Endothelial cell of umbilical vein (primary cell): ENCODE measurements at regions not wholly inside any gene's neighbourhood (a gene's known extent, or its start where the extent isn't known, plus 50 kb on each side); places are given as distances from the start of the nearest gene placed in this dataset.

Experiments used
- BruUV-seq: library from RNA; stranded (reverse); fragments of 400-500 nt; replicated peaks from 2 replicates; lab custom pipeline; 2021; lab: Mats Ljungman, UMichigan
- CTCF ChIA-PET: fragments of 300-600, 350-600 bp; sonication (Branson Sonifier 250); formaldehyde crosslinking; loops from one replicate; lab custom pipeline; 2021; ENCODE audit warnings: antibody characterized with exemption, inconsistent platforms; lab: Charles Lee
- POLR2A ChIA-PET: fragments of 300-600, 350-600 bp; sonication (Branson Sonifier 250); formaldehyde crosslinking; loops from one replicate; lab custom pipeline; 2021; ENCODE audit warnings: antibody characterized with exemption, inconsistent platforms; lab: Charles Lee
- DNase-seq: peaks from one replicate; pipeline ENCODE4 v3.0.0-alpha.2; 2011; ENCODE audit warnings: low read depth, low spot score
- FAIRE-seq: peaks from 2 replicates; lab custom pipeline; 2011; peaks lifted over from hg19 to GRCh38; lab: Jason Lieb, UNC
- H2AFZ ChIP-seq: 2 replicates; pipeline ENCODE4 v1.6.0; 2012; ENCODE audit warnings: low read depth, low read length, control low read depth, inconsistent platforms
- H3K27ac ChIP-seq: 2 replicates; pipeline ENCODE4 v1.5.1; 2011; ENCODE audit warnings: low read depth, mild to moderate bottlenecking, control low read depth, low read length, moderate library complexity; ENCODE audit not compliant: insufficient read depth
- H3K27me3 ChIP-seq, 2 experiments: 2 replicates each; pipeline versions ENCODE4 v1.6.0 to v1.6.1; 2011; ENCODE audit warnings: low read length in 2 of 2, mixed read lengths in 1 of 2; ENCODE audit not compliant: control insufficient read depth in 2 of 2, insufficient read depth in 2 of 2
- H3K36me3 ChIP-seq, 2 experiments: 2 replicates in 1 of 2; 3 replicates in 1 of 2; pipeline ENCODE4 v1.5.1; 2011; ENCODE audit warnings: low read length in 2 of 2, mild to moderate bottlenecking in 1 of 2, moderate library complexity in 1 of 2; ENCODE audit not compliant: control insufficient read depth in 2 of 2, insufficient read depth in 2 of 2; ENCODE audit errors: extremely low read depth in 1 of 2
- H3K4me1 ChIP-seq: 3 replicates; pipeline ENCODE4 v1.5.1; 2011; ENCODE audit warnings: mild to moderate bottlenecking, low read length; ENCODE audit not compliant: control insufficient read depth, insufficient read depth; ENCODE audit errors: extremely low read depth
- H3K4me2 ChIP-seq: 2 replicates; pipeline ENCODE4 v1.6.1; 2011; ENCODE audit warnings: low read length, control low read depth, mixed read lengths; ENCODE audit not compliant: insufficient read depth
- H3K4me3 ChIP-seq, 3 experiments: fragments of 200-600 bp in 1 of 3; sonication (generic), shearing (Covaris generic) in 1 of 3; replicated peaks in 1 of 3; 2 replicates each; pipeline ENCODE4 v1.5.1; 2011 to 2016; ENCODE audit warnings: control low read depth in 3 of 3, low read length in 3 of 3, mild to moderate bottlenecking in 2 of 3, inconsistent platforms in 1 of 3, low read depth in 1 of 3, moderate library complexity in 1 of 3; ENCODE audit not compliant: insufficient read depth in 1 of 3
- H3K79me2 ChIP-seq: 2 replicates; pipeline ENCODE4 v1.6.0; 2012; ENCODE audit warnings: low read length, inconsistent platforms; ENCODE audit not compliant: control insufficient read depth, insufficient read depth
- H3K9ac ChIP-seq: replicated peaks from 2 replicates; pipeline ENCODE3; 2011; ENCODE audit warnings: low read length, control low read depth; ENCODE audit not compliant: insufficient read depth; ENCODE audit errors: extremely low read depth
- H3K9me1 ChIP-seq: replicated peaks from 3 replicates; pipeline ENCODE4 v1.6.0; 2011; ENCODE audit warnings: mild to moderate bottlenecking, low read length; ENCODE audit not compliant: control insufficient read depth, insufficient read depth; ENCODE audit errors: extremely low read depth
- H3K9me3 ChIP-seq: replicated peaks from 2 replicates; pipeline ENCODE4 v1.5.1; 2012; ENCODE audit warnings: low read length, inconsistent platforms; ENCODE audit not compliant: control insufficient read depth, insufficient read depth
- H4K20me1 ChIP-seq: replicated peaks from 2 replicates; pipeline ENCODE3; 2011; ENCODE audit warnings: mild to moderate bottlenecking, low read length; ENCODE audit not compliant: control insufficient read depth, insufficient read depth; ENCODE audit errors: extremely low read depth
- CTCF ChIP-seq, 2 donors: IDR thresholded peaks; 1 replicate in 1 of 2; 2 replicates in 1 of 2; pipeline ENCODE4 v1.5.1; 2011; ENCODE audit warnings: low read length in 2 of 2, mild to moderate bottlenecking in 2 of 2, moderate library complexity in 2 of 2, control low read depth in 1 of 2, inconsistent platforms in 1 of 2, low read depth in 1 of 2; ENCODE audit not compliant: insufficient read depth in 1 of 2; ENCODE audit errors: extremely low read depth in 1 of 2
- EZH2 ChIP-seq: IDR thresholded peaks from 2 replicates; pipeline ENCODE4 v1.6.1; 2012; ENCODE audit warnings: borderline replicate concordance, low read depth, mild to moderate bottlenecking, moderate library complexity, low read length, inconsistent platforms; ENCODE audit not compliant: severe bottlenecking
- FOS ChIP-seq: IDR thresholded peaks from 2 replicates; pipeline ENCODE4 v1.6.1; 2011; ENCODE audit warnings: mild to moderate bottlenecking, low read length, moderate library complexity, borderline replicate concordance; ENCODE audit not compliant: insufficient read depth
- GATA2 ChIP-seq: IDR thresholded peaks from 2 replicates; pipeline ENCODE4 v1.7.0; 2011; ENCODE audit warnings: low read depth, mild to moderate bottlenecking, moderate library complexity, mixed read lengths, low read length; ENCODE audit not compliant: insufficient read length, insufficient read depth
- JUN ChIP-seq: IDR thresholded peaks from 2 replicates; pipeline ENCODE4 v1.6.1; 2011; ENCODE audit warnings: borderline replicate concordance, low read depth; ENCODE audit not compliant: insufficient read length, insufficient read depth
- MYC ChIP-seq: IDR thresholded peaks from one replicate; pipeline ENCODE4 v1.6.1; 2011; ENCODE audit warnings: mild to moderate bottlenecking, low read depth, low read length
- POLR2A ChIP-seq: IDR thresholded peaks from 2 replicates; pipeline ENCODE4 v1.6.1; 2012; ENCODE audit warnings: low read depth, mild to moderate bottlenecking, control low read depth, low read length
- POLR2AphosphoS5 ChIP-seq: IDR thresholded peaks from 2 replicates; pipeline ENCODE4 v1.6.1; 2012; ENCODE audit warnings: low read depth, mild to moderate bottlenecking, control low read depth, low read length, moderate library complexity; ENCODE audit not compliant: insufficient read depth
- dilution Hi-C: fragments of 300-500 bp; cut with MboI; formaldehyde crosslinking; loops from one replicate; pipeline ENCODE4 v1.15.0; 2019; ENCODE audit warnings: low sequenced_read_pairs; ENCODE audit not compliant: extremely low pct_ligation_motif_present
- intact Hi-C: fragments of 100-400 bp; cut with micrococcal nuclease; formaldehyde crosslinking; loops from one replicate; pipeline ENCODE4 v1.10.0; 2022
- TF ChIP-seq, protein P1 (sequence below): IDR thresholded peaks from 2 replicates; pipeline ENCODE4 v1.6.1; 2011; ENCODE audit not compliant: insufficient read depth, insufficient read length

- H3K4me1 ChIP-seq, result no peaks in the 10 kb centered on the region
- no peaks in the 10 kb centered on the region for H3K79me2 ChIP-seq
- H3K9ac ChIP-seq, result no peak overlapping the region
- no peak overlapping the region for H2AFZ ChIP-seq
- intact Hi-C loops, result no loop called here
- H3K4me2 ChIP-seq, result no peak overlapping the region
- no peaks in the 10 kb centered on the region for H3K36me3 ChIP-seq
- H3K9me3 ChIP-seq, result no peaks in the 10 kb centered on the region
- no peak overlapping the region for H3K4me3 ChIP-seq
- peaks cover 0 to 6% of the 10 kb centered on the region in 2 experiments for H3K27me3 ChIP-seq
- ChIA-PET POLR2A (no interaction called here), CTCF (no interaction called here)
- H3K9me1 ChIP-seq, result no peaks in the 10 kb centered on the region
- no TSS peak for BruUV-seq
- DNase-seq, result no peak
- no peaks in the 10 kb centered on the region for H4K20me1 ChIP-seq
- FAIRE-seq, result no peak
- H3K27ac ChIP-seq, result no peak overlapping the region
- dilution Hi-C loops, result no loop called here
- TF ChIP-seq MYC (no peak), CTCF (IDR thresholded peaks at IDR 0.05; ENCODE audit: extremely low read depth in 1 of 2, insufficient read depth in 1 of 2, low read depth in 1 of 2, low read length in 2 of 2) (no peak), EZH2 (no peak)
Observed at GRCh38 chr17:36760425-36760824, 159.0 kb downstream of the MRM1 start.

DNA sequence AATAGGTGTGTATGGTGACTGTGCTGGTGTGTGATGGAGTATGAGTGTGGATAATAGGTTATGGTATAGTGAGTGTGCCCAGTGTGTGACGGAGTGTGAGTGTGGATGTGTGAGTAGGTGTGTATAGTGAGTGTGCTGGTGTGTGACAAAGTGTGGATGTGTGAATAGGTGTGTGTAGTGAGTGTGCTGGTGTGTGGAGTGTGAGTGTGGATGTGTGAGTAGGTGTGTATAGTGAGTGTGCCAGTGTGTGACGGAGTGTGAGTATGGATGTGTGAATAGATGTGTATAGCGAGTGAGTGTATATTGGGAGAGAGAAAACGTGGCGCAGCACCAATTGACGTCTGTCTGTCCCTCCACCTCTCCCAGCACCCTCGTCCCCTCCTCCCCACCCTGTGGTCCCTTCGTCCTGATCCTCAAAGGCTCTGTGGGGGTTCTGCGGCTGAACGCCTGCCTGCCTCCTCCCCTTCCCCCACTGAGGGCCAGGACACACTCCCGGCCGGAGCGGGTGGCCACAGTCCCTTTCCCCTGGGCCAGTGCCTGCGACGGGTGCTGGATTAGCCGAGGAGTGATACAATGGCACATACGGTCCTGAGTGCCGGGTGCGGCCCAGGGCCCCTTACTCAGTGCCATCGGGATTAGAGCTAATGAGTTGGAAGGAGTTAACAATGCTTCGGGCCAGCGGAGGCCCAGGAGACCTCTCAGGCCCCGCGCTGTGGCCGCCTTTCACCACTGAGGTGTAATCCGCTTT, 160.0 kb downstream of the MRM1 start:
- intact Hi-C loops, result no loop called here
- POLR2A ChIA-PET, result no interaction called here

More for the DNA sequence above, 160.0 kb downstream of the MRM1 start:
- TF ChIP-seq MYC (no peak), POLR2A (no peak), JUN (no peak), POLR2AphosphoS5 (no peak), GATA2 (no peak), CTCF (IDR thresholded peaks at IDR 0.05; ENCODE audit: extremely low read depth in 1 of 2, insufficient read depth in 1 of 2, low read depth in 1 of 2, low read length in 2 of 2) (no peak), FOS (no peak), EZH2 (no peak)
- TF ChIP-seq, protein P1, sequence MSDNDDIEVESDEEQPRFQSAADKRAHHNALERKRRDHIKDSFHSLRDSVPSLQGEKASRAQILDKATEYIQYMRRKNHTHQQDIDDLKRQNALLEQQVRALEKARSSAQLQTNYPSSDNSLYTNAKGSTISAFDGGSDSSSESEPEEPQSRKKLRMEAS, result no peak
- no peak overlapping the region for H3K27ac ChIP-seq
- H3K79me2 ChIP-seq, result no peaks in the 10 kb centered on the region
- no peak for DNase-seq
- dilution Hi-C loops, result no loop called here
- no peaks in the 10 kb centered on the region for H3K9me1 ChIP-seq
- H3K4me1 ChIP-seq, result no peaks in the 10 kb centered on the region
- no peak overlapping the region for H3K4me3 ChIP-seq
- H2AFZ ChIP-seq, result no peak overlapping the region
- H3K27me3 ChIP-seq, result peaks cover 0 to 8% of the 10 kb centered on the region in 2 experiments
- H3K36me3 ChIP-seq, result no peaks in the 10 kb centered on the region
- H4K20me1 ChIP-seq, result no peaks in the 10 kb centered on the region
- no peak overlapping the region for H3K9ac ChIP-seq
- H3K9me3 ChIP-seq, result no peaks in the 10 kb centered on the region
- no peak for FAIRE-seq
- no TSS peak for BruUV-seq
- CTCF ChIA-PET, result no interaction called here
- H3K4me2 ChIP-seq, result no peak overlapping the region
